ENCODE measurements at regions not wholly inside any gene's neighbourhood (a gene's known extent, or its start where the extent isn't known, plus 50 kb on each side); places are given as distances from the start of the nearest gene placed in this dataset.

GRCh38 chr7:125065546-125065945 lies 135.9 kb upstream of the POT1 start:
- no peak for TF ChIP-seq CTCF (optimal IDR thresholded peaks at IDR 0.05 in 1 of 3, IDR thresholded peaks at IDR 0.05 in 1 of 3, conservative IDR thresholded peaks at IDR 0.05 in 1 of 3; ENCODE audit: extremely low read depth in 1 of 3, insufficient read depth in 2 of 3, low read length in 3 of 3)
- no peak for TF ChIP-seq EZH2 (IDR thresholded peaks at IDR 0.05; ENCODE audit: low read length)

Data from keratinocyte (primary cell).